ENCODE measurements at regions not wholly inside any gene's neighbourhood (a gene's known extent, or its start where the extent isn't known, plus 50 kb on each side); places are given as distances from the start of the nearest gene placed in this dataset.
"Not testable (repeated sequence)": the region's sequence is repeated elsewhere in the genome, so short reads cannot be mapped to it uniquely, and the experiment has no call there.

DNA sequence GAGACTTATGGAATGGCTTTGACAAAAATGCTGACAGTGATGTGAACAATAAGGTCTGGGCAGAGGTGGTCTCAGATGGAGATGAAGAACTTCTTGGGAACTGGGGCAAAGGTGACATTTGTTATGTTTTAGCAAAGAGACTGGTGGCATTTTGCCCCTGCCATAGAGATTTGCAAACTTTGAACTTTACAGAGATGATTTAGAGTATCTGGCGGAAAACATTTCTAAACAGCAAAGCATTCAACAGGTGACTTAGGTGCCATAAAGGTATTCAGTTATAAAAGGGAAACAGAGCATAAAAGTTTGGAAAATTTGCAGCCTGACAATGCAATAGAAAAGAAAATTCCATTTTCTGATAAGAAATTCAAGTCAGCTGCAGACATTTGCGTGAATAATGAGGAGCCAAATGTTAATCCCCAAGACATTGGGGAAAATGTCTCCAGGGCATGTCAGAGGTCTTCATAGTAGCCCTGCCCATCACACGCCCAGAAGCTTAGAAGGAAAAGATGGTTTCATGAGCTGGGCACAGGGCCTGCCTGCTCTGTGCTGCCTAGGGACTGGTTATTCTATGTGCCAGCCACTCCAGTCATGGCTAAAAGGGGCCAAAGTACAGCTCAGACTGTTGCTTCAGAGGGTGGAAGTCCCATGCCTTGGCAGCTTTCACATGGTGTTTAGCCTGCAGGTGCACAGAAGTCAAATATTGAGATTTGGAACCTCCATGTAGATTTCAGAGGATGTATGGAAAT is 782.2 kb downstream of the TRAM1L1 start:
- Mint-ChIP-seq H3K27me3 (ENCODE audit: insufficient read depth, unreplicated experiment) (no peaks in the 10 kb centered on the region), H3K36me3 (ENCODE audit: insufficient read depth, unreplicated experiment) (no peaks in the 10 kb centered on the region), H3K4me1 (ENCODE audit: insufficient read depth, unreplicated experiment) (no peaks in the 10 kb centered on the region), H3K27ac (ENCODE audit: low read depth, unreplicated experiment) (no peak overlapping the region), H3K4me3 (ENCODE audit: unreplicated experiment) (no peak overlapping the region), H3K9me3 (ENCODE audit: unreplicated experiment) (peaks cover 7% of the 10 kb centered on the region)
- ChIA-PET POLR2A (no interaction called here), CTCF (no interaction called here)
- no TSS peak for BruUV-seq (replicated peaks)
- no peak for DNase-seq (ENCODE audit: unreplicated experiment)
- TF ChIP-seq, protein P1, sequence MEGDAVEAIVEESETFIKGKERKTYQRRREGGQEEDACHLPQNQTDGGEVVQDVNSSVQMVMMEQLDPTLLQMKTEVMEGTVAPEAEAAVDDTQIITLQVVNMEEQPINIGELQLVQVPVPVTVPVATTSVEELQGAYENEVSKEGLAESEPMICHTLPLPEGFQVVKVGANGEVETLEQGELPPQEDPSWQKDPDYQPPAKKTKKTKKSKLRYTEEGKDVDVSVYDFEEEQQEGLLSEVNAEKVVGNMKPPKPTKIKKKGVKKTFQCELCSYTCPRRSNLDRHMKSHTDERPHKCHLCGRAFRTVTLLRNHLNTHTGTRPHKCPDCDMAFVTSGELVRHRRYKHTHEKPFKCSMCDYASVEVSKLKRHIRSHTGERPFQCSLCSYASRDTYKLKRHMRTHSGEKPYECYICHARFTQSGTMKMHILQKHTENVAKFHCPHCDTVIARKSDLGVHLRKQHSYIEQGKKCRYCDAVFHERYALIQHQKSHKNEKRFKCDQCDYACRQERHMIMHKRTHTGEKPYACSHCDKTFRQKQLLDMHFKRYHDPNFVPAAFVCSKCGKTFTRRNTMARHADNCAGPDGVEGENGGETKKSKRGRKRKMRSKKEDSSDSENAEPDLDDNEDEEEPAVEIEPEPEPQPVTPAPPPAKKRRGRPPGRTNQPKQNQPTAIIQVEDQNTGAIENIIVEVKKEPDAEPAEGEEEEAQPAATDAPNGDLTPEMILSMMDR (IDR thresholded peaks at IDR 0.05; ENCODE audit: unreplicated experiment): no peak
- intact Hi-C loops (cut with micrococcal nuclease): no loop called here

DNA sequence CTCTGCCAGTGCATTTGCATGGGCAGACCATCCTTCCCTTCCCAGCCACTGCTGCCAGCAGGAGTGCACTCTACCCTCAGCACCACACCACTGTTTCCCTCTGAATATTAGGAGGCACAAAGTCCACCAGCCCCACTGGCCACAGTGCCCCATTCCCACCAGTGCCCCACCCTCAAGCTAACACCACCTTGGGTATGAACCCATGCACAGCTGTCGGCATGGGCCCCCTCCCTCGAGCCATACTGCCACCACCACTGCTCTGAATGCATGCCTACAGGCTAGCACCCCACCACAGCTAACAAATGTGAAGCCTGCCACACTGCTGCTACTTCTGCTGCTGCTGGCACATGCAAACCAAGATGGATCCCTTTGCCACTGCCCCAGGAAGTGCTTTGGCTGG is 810.4 kb downstream of the TRAM1L1 start:
- no peak overlapping the region for H3K4me3 Mint-ChIP-seq (ENCODE audit: unreplicated experiment)

DNA sequence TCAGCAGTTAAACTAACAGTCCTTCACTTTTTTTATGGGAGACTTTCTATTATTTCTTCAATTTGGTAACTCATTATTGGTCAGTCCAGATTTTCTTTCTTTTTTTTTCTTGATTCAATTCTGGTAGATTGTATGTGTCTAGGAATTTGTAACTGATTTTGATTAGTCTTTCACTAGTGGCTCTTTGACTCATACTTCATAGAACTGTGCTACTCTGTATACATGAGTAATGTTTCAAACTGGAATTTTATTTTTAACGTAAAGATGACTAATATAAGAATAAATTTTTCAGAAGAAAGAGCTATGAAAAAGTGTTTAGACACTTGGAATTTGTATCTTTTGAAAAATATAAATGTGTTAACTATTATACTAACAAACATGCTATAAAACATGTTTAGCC is 813.0 kb downstream of the TRAM1L1 start:
- CTCF ChIA-PET: no interaction called here
- no peak for DNase-seq (ENCODE audit: unreplicated experiment)
- no TSS peak for BruUV-seq (replicated peaks)
- no peaks in the 10 kb centered on the region for H3K27me3 Mint-ChIP-seq (ENCODE audit: insufficient read depth, unreplicated experiment)
- POLR2A ChIA-PET: no interaction called here
- TF ChIP-seq, protein P1 (IDR thresholded peaks at IDR 0.05; ENCODE audit: unreplicated experiment): no peak
- H3K27ac Mint-ChIP-seq (ENCODE audit: low read depth, unreplicated experiment): no peak overlapping the region
- no peaks in the 10 kb centered on the region for H3K4me1 Mint-ChIP-seq (ENCODE audit: insufficient read depth, unreplicated experiment)
- no peak overlapping the region for H3K4me3 Mint-ChIP-seq (ENCODE audit: unreplicated experiment)
- intact Hi-C loops (cut with micrococcal nuclease): no loop called here
- H3K9me3 Mint-ChIP-seq (ENCODE audit: unreplicated experiment): peaks cover 7% of the 10 kb centered on the region
- no peaks in the 10 kb centered on the region for H3K36me3 Mint-ChIP-seq (ENCODE audit: insufficient read depth, unreplicated experiment)

More for the DNA sequence above, 810.4 kb downstream of the TRAM1L1 start:
- TF ChIP-seq, protein P1 (IDR thresholded peaks at IDR 0.05; ENCODE audit: unreplicated experiment): no peak
- Mint-ChIP-seq H3K9me3 (ENCODE audit: unreplicated experiment) (peaks cover under 1% of the 10 kb centered on the region), H3K27me3 (ENCODE audit: insufficient read depth, unreplicated experiment) (no peaks in the 10 kb centered on the region), H3K36me3 (ENCODE audit: insufficient read depth, unreplicated experiment) (no peaks in the 10 kb centered on the region), H3K4me1 (ENCODE audit: insufficient read depth, unreplicated experiment) (no peaks in the 10 kb centered on the region), H3K27ac (ENCODE audit: low read depth, unreplicated experiment) (no peak overlapping the region)
- ChIA-PET POLR2A (no interaction called here), CTCF (interaction anchor here (0.7 to 0.8 kb wide), 2 partner anchors 257 to 820 kb away, joined by 3 read pairs; no protein-coding TSS in a partner anchor)
- no TSS peak for BruUV-seq (replicated peaks)
- DNase-seq (ENCODE audit: unreplicated experiment): no peak
- intact Hi-C loops (cut with micrococcal nuclease): no loop called here

DNA sequence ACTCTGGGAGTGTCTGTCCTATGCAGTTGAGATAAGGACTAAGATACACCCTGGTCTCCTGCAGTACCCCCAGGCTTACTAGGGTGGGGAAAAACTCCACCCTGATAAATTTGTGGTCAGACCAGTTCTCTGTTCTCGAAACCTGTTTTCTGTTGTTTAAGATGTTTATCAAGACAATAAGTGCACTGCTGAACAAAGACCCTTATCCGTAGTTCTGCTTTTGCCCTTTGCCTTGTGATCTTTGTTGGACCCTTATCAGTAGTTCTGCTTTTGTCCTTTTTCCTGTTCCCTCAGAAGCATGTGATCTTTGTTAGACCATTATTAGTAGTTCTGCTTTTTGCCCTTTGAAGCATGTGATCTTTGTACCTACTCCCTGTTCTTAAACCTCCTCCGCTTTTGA is 824.4 kb downstream of the TRAM1L1 start:
- H3K27me3 Mint-ChIP-seq (ENCODE audit: insufficient read depth, unreplicated experiment); H3K36me3 Mint-ChIP-seq (ENCODE audit: insufficient read depth, unreplicated experiment); BruUV-seq (replicated peaks); POLR2A ChIA-PET; H3K27ac Mint-ChIP-seq (ENCODE audit: low read depth, unreplicated experiment); intact Hi-C loops (cut with micrococcal nuclease); H3K4me1 Mint-ChIP-seq (ENCODE audit: insufficient read depth, unreplicated experiment); H3K4me3 Mint-ChIP-seq (ENCODE audit: unreplicated experiment): not testable (repeated sequence)
- peak; percentile 6 for DNase-seq (ENCODE audit: unreplicated experiment)
- peaks cover 27% of the 10 kb centered on the region for H3K9me3 Mint-ChIP-seq (ENCODE audit: unreplicated experiment)
- CTCF ChIA-PET: interaction anchor here (0.7 kb wide), 1 partner anchor 72 kb away, joined by 4 read pairs; no protein-coding TSS in a partner anchor
